HCT116 (cell line): ENCODE measurements at regions not wholly inside any gene's neighbourhood (a gene's known extent, or its start where the extent isn't known, plus 50 kb on each side); places are given as distances from the start of the nearest gene placed in this dataset.

ENCODE experiments used
- ATAC-seq: fragments of 200-7000 bp; cut with Tn5 transposase; 2 replicates; pipeline ENCODE4 v1.9.1; 2020; ENCODE audit warnings: mild to moderate bottlenecking, moderate library complexity
- BruUV-seq: library from RNA; stranded (reverse); fragments of 400-500 nt; replicated peaks from 2 replicates; lab custom pipeline; 2021; lab: Mats Ljungman, UMichigan
- CTCF ChIA-PET: fragments of 300-600 bp; sonication (Branson Sonifier 250); formaldehyde crosslinking; loops from one replicate; lab custom pipeline; 2021; ENCODE audit warnings: antibody characterized with exemption; lab: Charles Lee
- POLR2A ChIA-PET: fragments of 300-600, 350-600 bp; sonication (Branson Sonifier 250); formaldehyde crosslinking; loops from one replicate; lab custom pipeline; 2021; ENCODE audit warnings: antibody characterized with exemption; lab: Charles Lee
- RAD21 ChIA-PET, 2 experiments: fragments of 300-600 bp; sonication (Branson Sonifier 250); formaldehyde crosslinking; loops; one replicate each; lab custom pipeline; 2023; ENCODE audit warnings: low total read pairs in 2 of 2; ENCODE audit not compliant: uncharacterized antibody in 2 of 2, unreplicated experiment in 2 of 2, low non-redundant PET in 1 of 2; lab: Charles Lee
- DNase-seq: peaks from one replicate; pipeline ENCODE4 v3.0.0-alpha.2; 2010; ENCODE audit warnings: low read depth, low spot score
- H2AFZ ChIP-seq: fragments of 200-600 bp; shearing (Covaris generic), sonication (generic); 2 replicates; pipeline ENCODE4 v1.6.1; 2017; ENCODE audit warnings: low read depth, mixed run types, mixed read lengths, antibody characterized with exemption, low read length; ENCODE audit not compliant: poor library complexity, severe bottlenecking
- H3K27ac ChIP-seq: 2 replicates; pipeline ENCODE4 v1.5.1; 2012; ENCODE audit warnings: low read depth, low read length
- H3K27me3 ChIP-seq: fragments of 200-600 bp; sonication (generic); 2 replicates; pipeline ENCODE4 v1.6.1; 2016; ENCODE audit warnings: mixed run types, low read length, mixed read lengths; ENCODE audit not compliant: insufficient read depth
- H3K36me3 ChIP-seq, 2 experiments: fragments of 200-500 bp in 1 of 2; fragments of 200-600 bp in 1 of 2; sonication (Bioruptor generic) in 1 of 2; sonication (generic) in 1 of 2; 2 replicates each; pipeline versions ENCODE4 v1.5.1 to v1.6.1; 2014 to 2016; ENCODE audit warnings: low read length in 2 of 2, inconsistent platforms in 1 of 2, mixed read lengths in 1 of 2, mixed run types in 1 of 2; ENCODE audit not compliant: insufficient read depth in 2 of 2, control insufficient read depth in 1 of 2
- H3K4me1 ChIP-seq, 2 experiments: fragments of 200-600 bp in 1 of 2; sonication (generic) in 1 of 2; 2 replicates each; pipeline versions ENCODE4 v1.5.1 to v1.6.1; 2012 to 2017; ENCODE audit warnings: low read length in 2 of 2, inconsistent platforms in 1 of 2, mild to moderate bottlenecking in 1 of 2, mixed read lengths in 1 of 2, mixed run types in 1 of 2, moderate library complexity in 1 of 2; ENCODE audit not compliant: insufficient read depth in 2 of 2, control insufficient read depth in 1 of 2
- H3K4me2 ChIP-seq: fragments of 200-600 bp; sonication (generic); 2 replicates; pipeline ENCODE4 v1.6.1; 2017; ENCODE audit warnings: mixed run types, low read length, mixed read lengths
- H3K4me3 ChIP-seq, 2 experiments: fragments of 200-600 bp in 1 of 2; sonication (generic) in 1 of 2; replicated peaks in 1 of 2; 2 replicates each; pipeline ENCODE4 v1.5.1; 2011 to 2016; ENCODE audit warnings: low read length in 2 of 2, control low read depth in 1 of 2, low read depth in 1 of 2, mild to moderate bottlenecking in 1 of 2, mixed read lengths in 1 of 2, mixed run types in 1 of 2
- H3K79me2 ChIP-seq: fragments of 200-600 bp; sonication (generic); 2 replicates; pipeline ENCODE4 v1.6.1; 2017; ENCODE audit warnings: mild to moderate bottlenecking, mixed run types, low read length, moderate library complexity, mixed read lengths; ENCODE audit not compliant: insufficient read depth
- H3K9ac ChIP-seq: fragments of 200-600 bp; sonication (generic); 2 replicates; pipeline ENCODE4 v1.6.1; 2016; ENCODE audit warnings: low read length, mixed read lengths
- H3K9me2 ChIP-seq: fragments of 200-600 bp; sonication (generic), shearing (Covaris generic); 2 replicates; pipeline ENCODE4 v1.6.1; 2017; ENCODE audit warnings: mixed run types, mild to moderate bottlenecking, moderate library complexity; ENCODE audit not compliant: insufficient read depth
- H3K9me3 ChIP-seq, 2 experiments: fragments of 200-500 bp in 1 of 2; fragments of 200-600 bp in 1 of 2; sonication (Bioruptor generic) in 1 of 2; sonication (generic) in 1 of 2; 2 replicates each; pipeline ENCODE4 v1.6.1; 2014 to 2017; ENCODE audit warnings: low read length in 2 of 2, mixed read lengths in 2 of 2, inconsistent platforms in 1 of 2, low read depth in 1 of 2, mild to moderate bottlenecking in 1 of 2, mixed run types in 1 of 2, moderate library complexity in 1 of 2; ENCODE audit not compliant: control insufficient read depth in 1 of 2, insufficient read depth in 1 of 2
- H4K20me1 ChIP-seq: fragments of 200-600 bp; sonication (generic), shearing (Covaris generic); 2 replicates; pipeline ENCODE4 v1.6.1; 2017; ENCODE audit warnings: mixed run types, mild to moderate bottlenecking, moderate library complexity; ENCODE audit not compliant: insufficient read depth
- CBX3 ChIP-seq: IDR thresholded peaks from 2 replicates; pipeline ENCODE4 v1.6.1; 2012; ENCODE audit warnings: low read depth
- CEBPB ChIP-seq: IDR thresholded peaks from 2 replicates; pipeline ENCODE4 v1.6.1; 2012; ENCODE audit warnings: low read depth
- ELF1 ChIP-seq: IDR thresholded peaks from 2 replicates; pipeline ENCODE4 v1.6.1; 2012; ENCODE audit warnings: low read depth, borderline replicate concordance
- EZH2phosphoT487 ChIP-seq: fragments of 200-600 bp; IDR thresholded peaks from 2 replicates; pipeline ENCODE4 v1.6.1; 2018; ENCODE audit warnings: antibody characterized with exemption, borderline replicate concordance
- FOSL1 ChIP-seq: IDR thresholded peaks from 2 replicates; pipeline ENCODE4 v1.6.1; 2012; ENCODE audit warnings: low read depth
- JUND ChIP-seq: IDR thresholded peaks from 2 replicates; pipeline ENCODE4 v1.6.1; 2012
- POLR2A ChIP-seq: IDR thresholded peaks from 2 replicates; pipeline ENCODE4 v1.7.0; 2011; ENCODE audit warnings: borderline replicate concordance; ENCODE audit not compliant: insufficient read depth, insufficient read length; ENCODE audit errors: extremely low read depth
- POLR2AphosphoS5 ChIP-seq: IDR thresholded peaks from 2 replicates; pipeline ENCODE4 v1.6.1; 2011; ENCODE audit warnings: mild to moderate bottlenecking, low read depth, low read length, moderate library complexity
- RAD21 ChIP-seq: IDR thresholded peaks from 2 replicates; pipeline ENCODE4 v1.6.1; 2012; ENCODE audit warnings: low read depth, mild to moderate bottlenecking
- SRF ChIP-seq: IDR thresholded peaks from 2 replicates; pipeline ENCODE4 v1.6.1; 2012; ENCODE audit warnings: low read depth
- TCF7L2 ChIP-seq: IDR thresholded peaks from 2 replicates; pipeline ENCODE4 v1.7.0; 2011; ENCODE audit warnings: borderline replicate concordance, inconsistent platforms; ENCODE audit not compliant: insufficient read depth, insufficient read length; ENCODE audit errors: extremely low read depth
- YY1 ChIP-seq: IDR thresholded peaks from 2 replicates; pipeline ENCODE4 v1.6.1; 2011; ENCODE audit warnings: low read length, low read depth, moderate library complexity, mild to moderate bottlenecking; ENCODE audit not compliant: insufficient replicate concordance; ENCODE audit errors: extremely low read depth
- ZFX ChIP-seq: fragments of 450-650 bp; IDR thresholded peaks from 2 replicates; pipeline ENCODE4 v1.6.1; 2017
- ZNF274 ChIP-seq: fragments of 200-500 bp; sonication (Bioruptor generic); IDR thresholded peaks from 2 replicates; pipeline ENCODE4 v1.6.1; 2014; ENCODE audit warnings: mild to moderate bottlenecking, low read depth, low read length, inconsistent platforms
- intact Hi-C: fragments of 100-400 bp; cut with micrococcal nuclease; formaldehyde crosslinking; loops from 2 replicates; pipeline ENCODE4 v1.10.0; 2022
- TF ChIP-seq, protein P1 (sequence below): IDR thresholded peaks from 2 replicates; pipeline ENCODE4 v1.6.1; 2012
- TF ChIP-seq, protein P2 (sequence below): IDR thresholded peaks from 2 replicates; pipeline ENCODE4 v1.6.1; 2011; ENCODE audit warnings: mild to moderate bottlenecking, low read length, moderate library complexity; ENCODE audit not compliant: insufficient replicate concordance; ENCODE audit errors: extremely low read depth
- TF ChIP-seq, protein P3 (sequence below), 3 experiments: fragments of 200-600 bp in 1 of 3; sonication (generic) in 1 of 3; IDR thresholded peaks in 2 of 3; conservative IDR thresholded peaks in 1 of 3; 2 replicates each; pipeline ENCODE4 v1.5.1; 2012 to 2017; ENCODE audit warnings: low read depth in 2 of 3, low read length in 2 of 3, antibody characterized with exemption in 1 of 3, borderline replicate concordance in 1 of 3, control low read depth in 1 of 3, mild to moderate bottlenecking in 1 of 3, mixed read lengths in 1 of 3, mixed run types in 1 of 3, moderate library complexity in 1 of 3; ENCODE audit not compliant: insufficient read depth in 1 of 3

DNA sequence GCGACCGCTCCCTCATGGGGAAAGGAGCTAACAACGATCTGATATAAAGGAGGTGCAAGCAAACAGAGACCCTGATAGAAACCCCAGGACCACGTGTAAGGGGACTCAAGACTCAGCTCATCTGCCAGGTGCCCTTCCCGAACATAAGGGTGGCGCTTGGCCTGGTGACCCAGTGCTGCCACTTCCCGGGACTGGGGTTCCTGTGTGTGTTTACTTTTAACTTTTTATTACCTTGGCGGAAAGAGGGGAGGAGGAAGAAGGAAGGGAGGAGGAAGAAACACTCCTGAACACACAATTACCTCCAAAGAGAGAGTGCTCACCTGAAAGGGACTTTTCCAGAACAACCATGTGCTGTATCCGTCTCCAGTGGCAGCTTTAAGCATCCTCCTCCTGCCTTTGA, 56.5 kb upstream of the EDAR start:
- H3K36me3 ChIP-seq = no peaks in the 10 kb centered on the region
- no peaks in the 10 kb centered on the region for H4K20me1 ChIP-seq
- TF ChIP-seq ZFX (no peak), POLR2A (no peak), RAD21 (no peak), CBX3 (no peak), ELF1 (no peak), FOSL1 (no peak), ZNF274 (no peak), JUND (no peak), SRF (no peak), POLR2AphosphoS5 (no peak), TCF7L2 (no peak), CEBPB (no peak), YY1 (no peak), EZH2phosphoT487 (no peak)
- TF ChIP-seq, protein P1, sequence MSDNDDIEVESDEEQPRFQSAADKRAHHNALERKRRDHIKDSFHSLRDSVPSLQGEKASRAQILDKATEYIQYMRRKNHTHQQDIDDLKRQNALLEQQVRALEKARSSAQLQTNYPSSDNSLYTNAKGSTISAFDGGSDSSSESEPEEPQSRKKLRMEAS = no peak
- TF ChIP-seq, protein P2, sequence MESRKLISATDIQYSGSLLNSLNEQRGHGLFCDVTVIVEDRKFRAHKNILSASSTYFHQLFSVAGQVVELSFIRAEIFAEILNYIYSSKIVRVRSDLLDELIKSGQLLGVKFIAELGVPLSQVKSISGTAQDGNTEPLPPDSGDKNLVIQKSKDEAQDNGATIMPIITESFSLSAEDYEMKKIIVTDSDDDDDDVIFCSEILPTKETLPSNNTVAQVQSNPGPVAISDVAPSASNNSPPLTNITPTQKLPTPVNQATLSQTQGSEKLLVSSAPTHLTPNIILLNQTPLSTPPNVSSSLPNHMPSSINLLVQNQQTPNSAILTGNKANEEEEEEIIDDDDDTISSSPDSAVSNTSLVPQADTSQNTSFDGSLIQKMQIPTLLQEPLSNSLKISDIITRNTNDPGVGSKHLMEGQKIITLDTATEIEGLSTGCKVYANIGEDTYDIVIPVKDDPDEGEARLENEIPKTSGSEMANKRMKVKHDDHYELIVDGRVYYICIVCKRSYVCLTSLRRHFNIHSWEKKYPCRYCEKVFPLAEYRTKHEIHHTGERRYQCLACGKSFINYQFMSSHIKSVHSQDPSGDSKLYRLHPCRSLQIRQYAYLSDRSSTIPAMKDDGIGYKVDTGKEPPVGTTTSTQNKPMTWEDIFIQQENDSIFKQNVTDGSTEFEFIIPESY = no peak
- TF ChIP-seq, protein P3, sequence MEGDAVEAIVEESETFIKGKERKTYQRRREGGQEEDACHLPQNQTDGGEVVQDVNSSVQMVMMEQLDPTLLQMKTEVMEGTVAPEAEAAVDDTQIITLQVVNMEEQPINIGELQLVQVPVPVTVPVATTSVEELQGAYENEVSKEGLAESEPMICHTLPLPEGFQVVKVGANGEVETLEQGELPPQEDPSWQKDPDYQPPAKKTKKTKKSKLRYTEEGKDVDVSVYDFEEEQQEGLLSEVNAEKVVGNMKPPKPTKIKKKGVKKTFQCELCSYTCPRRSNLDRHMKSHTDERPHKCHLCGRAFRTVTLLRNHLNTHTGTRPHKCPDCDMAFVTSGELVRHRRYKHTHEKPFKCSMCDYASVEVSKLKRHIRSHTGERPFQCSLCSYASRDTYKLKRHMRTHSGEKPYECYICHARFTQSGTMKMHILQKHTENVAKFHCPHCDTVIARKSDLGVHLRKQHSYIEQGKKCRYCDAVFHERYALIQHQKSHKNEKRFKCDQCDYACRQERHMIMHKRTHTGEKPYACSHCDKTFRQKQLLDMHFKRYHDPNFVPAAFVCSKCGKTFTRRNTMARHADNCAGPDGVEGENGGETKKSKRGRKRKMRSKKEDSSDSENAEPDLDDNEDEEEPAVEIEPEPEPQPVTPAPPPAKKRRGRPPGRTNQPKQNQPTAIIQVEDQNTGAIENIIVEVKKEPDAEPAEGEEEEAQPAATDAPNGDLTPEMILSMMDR (IDR thresholded peaks at IDR 0.05 in 2 of 3, conservative IDR thresholded peaks at IDR 0.05 in 1 of 3; ENCODE audit: borderline replicate concordance in 1 of 3, insufficient read depth in 1 of 3, low read depth in 2 of 3, low read length in 2 of 3) = no peak
- no peak overlapping the region for H3K9ac ChIP-seq
- no peaks in the 10 kb centered on the region for H3K27me3 ChIP-seq
- BruUV-seq = no TSS peak
- DNase-seq (no peak), ATAC-seq (no peak)
- no peak overlapping the region for H3K27ac ChIP-seq
- H3K9me2 ChIP-seq = no peaks in the 10 kb centered on the region
- intact Hi-C loops = no loop called here
- no peak overlapping the region for H3K4me2 ChIP-seq
- no peaks in the 10 kb centered on the region for H3K79me2 ChIP-seq
- no peak overlapping the region for H2AFZ ChIP-seq
- ChIA-PET CTCF (no interaction called here), POLR2A (no interaction called here), RAD21 (no interaction called here)
- no peak overlapping the region for H3K4me3 ChIP-seq
- H3K4me1 ChIP-seq = peaks cover 0 to 8% of the 10 kb centered on the region in 2 experiments; a peak in 3 of 4 replicates
- no peaks in the 10 kb centered on the region for H3K9me3 ChIP-seq
